GM21360 (cell line): ENCODE measurements at regions not wholly inside any gene's neighbourhood (a gene's known extent, or its start where the extent isn't known, plus 50 kb on each side); places are given as distances from the start of the nearest gene placed in this dataset.
"Not testable (repeated sequence)": the region's sequence is repeated elsewhere in the genome, so short reads cannot be mapped to it uniquely, and the experiment has no call there.

Experiments
- ATAC-seq: cut with Tn5 transposase; IDR thresholded peaks from one replicate; pipeline ENCODE4 v1.9.1; 2021; ENCODE audit warnings: mild to moderate bottlenecking, moderate library complexity; ENCODE audit not compliant: unreplicated experiment

GRCh38 chr4:58413849-58414248 is 1303.7 kb upstream of the IGFBP7 start:
- ATAC-seq = no peak

GRCh38 chr4:58411904-58412303 is 1301.7 kb upstream of the IGFBP7 start:
- ATAC-seq = no peak

GRCh38 chr4:58406762-58407161 is 1296.6 kb upstream of the IGFBP7 start:
- ATAC-seq = no peak

- ATAC-seq = no peak
Measured at GRCh38 chr4:58368221-58368620, 1258.0 kb upstream of the IGFBP7 start.

GRCh38 chr4:58360354-58361133 is 1250.4 kb upstream of the IGFBP7 start:
- ATAC-seq = no peak

- no peak for ATAC-seq
Measured at GRCh38 chr4:58359590-58359989, 1249.4 kb upstream of the IGFBP7 start.

GRCh38 chr4:58357947-58358346 is 1247.8 kb upstream of the IGFBP7 start:
- ATAC-seq = no peak

GRCh38 chr4:58325070-58325469 is 1214.9 kb upstream of the IGFBP7 start:
- ATAC-seq = no peak

- ATAC-seq = no peak
Measured at GRCh38 chr4:58313444-58313843, 1203.3 kb upstream of the IGFBP7 start.

- ATAC-seq = no peak
Measured at GRCh38 chr4:58303456-58303855, 1193.3 kb upstream of the IGFBP7 start.

GRCh38 chr4:58301376-58301999 is 1191.3 kb upstream of the IGFBP7 start:
- ATAC-seq = no peak

GRCh38 chr4:58286335-58286734 is 1176.2 kb upstream of the IGFBP7 start:
- ATAC-seq = no peak

GRCh38 chr4:58280928-58281327 is 1170.7 kb upstream of the IGFBP7 start:
- not testable (repeated sequence) for ATAC-seq

GRCh38 chr4:58275856-58276255 is 1165.7 kb upstream of the IGFBP7 start:
- no peak for ATAC-seq

- ATAC-seq = no peak
Measured at GRCh38 chr4:58274553-58274952, 1164.4 kb upstream of the IGFBP7 start.

- no peak for ATAC-seq
Measured at GRCh38 chr4:58272311-58272710, 1162.1 kb upstream of the IGFBP7 start.

GRCh38 chr4:58265734-58266133 is 1155.5 kb upstream of the IGFBP7 start:
- ATAC-seq = no peak

- no peak for ATAC-seq
Measured at GRCh38 chr4:58261526-58261925, 1151.3 kb upstream of the IGFBP7 start.

- no peak for ATAC-seq
Measured at GRCh38 chr4:58254291-58254690, 1144.1 kb upstream of the IGFBP7 start.

- ATAC-seq = no peak
Measured at GRCh38 chr4:58252656-58253055, 1142.5 kb upstream of the IGFBP7 start.

- ATAC-seq = no peak
Measured at GRCh38 chr4:58247792-58248191, 1137.6 kb upstream of the IGFBP7 start.

GRCh38 chr4:58225460-58225859 is 1115.3 kb upstream of the IGFBP7 start:
- ATAC-seq = no peak

- no peak for ATAC-seq
Measured at GRCh38 chr4:58219179-58219578, 1109.0 kb upstream of the IGFBP7 start.
